ENCODE measurements at regions not wholly inside any gene's neighbourhood (a gene's known extent, or its start where the extent isn't known, plus 50 kb on each side); places are given as distances from the start of the nearest gene placed in this dataset.
"Not testable (repeated sequence)": the region's sequence is repeated elsewhere in the genome, so short reads cannot be mapped to it uniquely, and the experiment has no call there.

GRCh38 chr7:121608183-121608582 lies 212.1 kb upstream of the FAM3C start:
- TF ChIP-seq CTCF (IDR thresholded peaks at IDR 0.05); REST (IDR thresholded peaks at IDR 0.05; ENCODE audit: insufficient read depth in 1 of 2, low read depth in 2 of 2, low read length in 1 of 2); POLR2AphosphoS5 (IDR thresholded peaks at IDR 0.05; ENCODE audit: low read depth, low read length); TCF7L2 (IDR thresholded peaks at IDR 0.05; ENCODE audit: low read depth, low read length): not testable (repeated sequence)
